ENCODE measurements at regions not wholly inside any gene's neighbourhood (a gene's known extent, or its start where the extent isn't known, plus 50 kb on each side); places are given as distances from the start of the nearest gene placed in this dataset.

DNA sequence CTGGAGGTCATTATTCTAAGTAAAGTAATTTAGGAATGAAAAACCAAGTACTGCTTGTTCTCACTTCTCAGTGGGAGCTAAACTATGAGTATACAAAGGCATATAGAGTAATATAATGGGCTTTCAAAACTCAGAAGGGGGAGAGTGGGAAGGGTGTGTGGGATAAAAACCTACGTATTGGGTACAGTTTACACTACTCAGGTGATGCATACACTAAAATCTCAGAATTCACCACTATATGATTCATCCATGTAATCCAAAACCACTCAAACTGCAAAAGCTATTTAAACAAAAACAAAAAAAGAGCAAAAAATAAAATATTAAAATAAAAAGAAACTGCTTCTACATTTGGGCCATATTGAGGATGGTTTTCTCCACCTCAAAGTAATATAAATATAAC, 623.3 kb downstream of the NSUN3 start:
- no peak for DNase-seq (ENCODE audit: low spot score)
- no peak for FAIRE-seq

DNA sequence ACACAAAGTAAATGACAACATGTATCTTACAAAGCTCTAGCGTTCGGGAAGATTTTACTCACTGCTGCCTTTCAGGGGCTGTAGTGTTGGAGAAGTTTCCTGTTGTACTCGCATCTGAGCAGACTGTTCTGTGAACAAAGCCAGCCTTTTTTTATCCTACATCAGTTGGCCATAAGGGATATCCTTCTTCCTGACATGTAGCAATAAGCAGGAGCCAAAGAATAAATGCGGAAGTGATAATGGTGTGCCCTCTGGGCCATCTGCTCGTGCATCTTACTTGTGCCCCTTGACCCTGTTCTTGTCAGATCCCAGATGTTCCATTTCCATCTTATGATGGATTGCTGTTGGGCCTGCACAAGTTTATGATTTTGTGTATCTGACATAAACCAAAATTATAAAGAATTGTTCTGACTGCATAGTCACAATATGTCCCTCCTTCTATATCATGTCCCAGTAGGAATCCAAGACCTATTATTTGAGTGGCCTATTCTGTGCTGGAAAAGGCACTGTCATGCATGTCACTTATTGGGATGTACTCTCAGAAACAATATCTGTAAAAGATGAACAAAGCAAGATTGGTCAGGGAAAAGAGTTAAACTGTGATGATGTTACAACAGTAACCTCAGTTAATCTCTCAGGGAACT, 631.3 kb downstream of the NSUN3 start:
- FAIRE-seq (no peak), DNase-seq (ENCODE audit: low spot score) (no peak)

- DNase-seq (ENCODE audit: low spot score), result no peak
- FAIRE-seq, result no peak
Observed at GRCh38 chr3:94694894-94695293, 632.0 kb downstream of the NSUN3 start.

DNA sequence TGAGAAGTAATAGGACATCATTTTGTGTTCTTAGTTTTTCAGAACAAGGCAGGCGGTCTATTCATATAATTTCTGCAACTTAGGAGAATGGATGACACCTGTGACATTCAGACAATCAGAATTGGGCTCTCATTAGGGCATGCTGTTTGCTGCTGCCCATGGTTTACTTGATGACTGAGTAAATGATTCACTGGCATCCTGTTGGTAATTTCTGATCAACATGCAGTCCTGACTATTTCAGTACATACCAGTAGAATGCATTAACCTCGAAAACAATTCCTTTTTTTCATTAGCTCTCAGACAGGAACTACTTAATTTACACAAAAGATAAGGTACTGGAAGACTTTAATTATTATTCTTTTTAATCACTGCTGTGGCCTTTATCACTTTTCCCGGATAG, 641.6 kb downstream of the NSUN3 start:
- FAIRE-seq, result no peak
- DNase-seq (ENCODE audit: low spot score), result no peak

DNA sequence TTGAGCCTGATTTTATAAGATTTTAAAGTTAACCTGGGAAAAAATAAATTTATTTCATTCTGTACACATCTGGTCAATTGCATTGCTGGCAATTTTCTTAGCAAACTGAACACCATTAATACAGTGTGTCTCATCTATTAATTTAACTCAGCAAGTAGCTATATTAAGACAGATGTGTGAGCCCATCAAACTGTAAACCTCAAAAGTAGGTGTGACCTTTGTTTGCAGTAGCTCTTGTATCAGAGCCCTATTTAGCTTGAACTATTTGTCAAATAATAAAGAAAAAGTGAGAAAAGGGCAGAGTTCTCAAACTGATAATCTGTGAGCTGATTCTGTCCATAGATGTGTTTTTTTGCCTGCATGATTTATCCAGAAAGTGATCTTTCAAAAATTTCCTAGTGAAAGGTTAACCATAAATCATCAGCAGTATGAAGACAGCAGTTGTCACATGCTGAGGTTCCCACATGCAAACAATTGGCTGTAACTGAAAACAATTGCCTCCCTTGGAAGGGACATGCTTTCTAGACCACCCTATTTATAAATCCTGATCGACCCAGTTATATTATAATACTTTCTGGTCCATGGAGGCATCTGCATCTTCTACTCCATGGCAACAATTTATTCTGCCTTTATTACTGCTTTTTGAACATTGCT, 646.5 kb downstream of the NSUN3 start:
- FAIRE-seq, result no peak
- no peak for DNase-seq (ENCODE audit: low spot score)

- DNase-seq (ENCODE audit: low spot score) (no peak), FAIRE-seq (no peak)
Observed at GRCh38 chr3:94714194-94714593, 651.3 kb downstream of the NSUN3 start.

- FAIRE-seq (no peak), DNase-seq (ENCODE audit: low spot score) (no peak)
Observed at GRCh38 chr3:94716326-94717018, 653.6 kb downstream of the NSUN3 start.

DNA sequence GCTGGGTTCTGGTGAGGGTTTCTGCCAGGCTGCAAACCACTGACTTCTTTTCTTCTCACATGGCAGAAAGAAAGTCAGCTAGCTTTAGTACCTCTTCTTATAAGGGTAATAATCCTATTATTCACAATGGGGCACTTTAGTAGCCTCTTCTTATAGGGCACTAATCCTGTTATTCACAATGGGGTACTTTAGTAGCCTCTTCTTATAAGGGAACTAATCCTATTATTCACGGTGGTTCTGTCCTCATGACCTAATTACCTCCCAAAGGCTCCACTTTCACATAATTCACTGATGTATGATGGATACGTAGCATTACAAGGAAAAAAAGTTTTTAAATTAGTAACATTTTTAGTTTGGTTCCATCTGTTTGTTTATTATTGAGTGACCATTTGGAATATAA, 671.3 kb downstream of the NSUN3 start:
- no peak for DNase-seq (ENCODE audit: low spot score)

GRCh38 chr3:94735354-94735753, 672.5 kb downstream of the NSUN3 start:
- FAIRE-seq (peak; percentile 32), DNase-seq (ENCODE audit: low spot score) (no peak)

More for the DNA sequence above, 671.3 kb downstream of the NSUN3 start:
- FAIRE-seq, result no peak

DNA sequence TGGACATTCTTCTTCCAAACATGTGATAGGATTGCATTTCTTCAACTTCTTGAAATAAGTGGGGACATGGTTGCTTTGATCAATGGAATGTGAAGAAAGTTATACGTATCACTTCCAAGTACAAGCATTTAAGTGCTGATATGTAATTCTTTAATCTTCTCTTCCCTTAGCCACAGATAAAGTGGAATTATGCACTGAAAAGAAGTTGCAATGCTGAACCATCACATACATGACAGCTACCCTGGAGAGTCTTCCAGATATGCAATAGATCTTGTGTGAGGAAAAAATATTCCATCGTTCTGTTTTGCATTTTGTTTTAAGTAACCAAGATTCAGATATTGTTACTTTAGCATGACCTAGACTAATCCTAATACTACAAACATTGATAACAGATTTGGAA, 674.3 kb downstream of the NSUN3 start:
- DNase-seq (ENCODE audit: low spot score) (no peak), FAIRE-seq (no peak)

DNA sequence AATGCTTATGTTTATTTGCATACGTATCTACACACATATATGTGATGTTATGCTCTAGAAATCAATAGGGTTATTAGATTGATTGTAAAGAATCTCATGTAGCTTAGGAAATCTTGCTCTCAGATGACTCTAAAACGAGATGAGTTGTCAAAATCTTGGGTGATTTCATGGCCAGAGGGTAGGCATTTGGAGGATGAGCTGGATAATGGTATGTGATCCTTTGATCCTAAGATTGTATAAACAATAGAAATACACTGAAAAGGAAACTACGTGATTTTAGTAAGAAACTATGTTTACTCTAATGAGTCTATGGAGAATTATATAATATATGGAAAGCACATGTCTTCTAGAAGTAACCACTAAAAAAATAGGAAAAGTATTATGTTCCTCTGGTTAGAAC, 676.6 kb downstream of the NSUN3 start:
- no peak for FAIRE-seq
- DNase-seq (ENCODE audit: low spot score), result no peak

GRCh38 chr3:94758751-94759150, 695.9 kb downstream of the NSUN3 start:
- FAIRE-seq (no peak), DNase-seq (ENCODE audit: low spot score) (no peak)

GRCh38 chr3:94772402-94772801, 709.5 kb downstream of the NSUN3 start:
- no peak for DNase-seq (ENCODE audit: low spot score)
- no peak for FAIRE-seq

DNA sequence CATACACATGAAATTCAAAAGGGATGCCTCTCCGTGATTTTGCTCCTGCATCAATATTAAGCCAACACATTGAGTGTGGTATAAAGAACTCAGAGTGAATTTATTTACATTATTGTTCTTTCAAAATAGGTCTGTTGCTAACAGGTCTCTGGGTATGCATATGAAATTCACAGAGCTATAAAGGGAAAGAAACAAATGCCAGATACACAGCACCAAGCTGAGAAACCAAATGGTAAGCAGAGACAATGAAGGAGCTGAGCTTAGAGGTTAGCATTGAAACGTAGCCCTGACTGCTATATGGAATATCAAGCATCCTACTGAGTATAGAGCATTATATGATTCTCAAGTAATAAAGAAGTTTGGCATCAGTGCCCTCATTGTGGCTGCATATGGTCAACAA, 712.9 kb downstream of the NSUN3 start:
- FAIRE-seq (no peak), DNase-seq (ENCODE audit: low spot score) (no peak)

- DNase-seq (ENCODE audit: low spot score), result no peak
Observed at GRCh38 chr3:94776401-94776915, 713.6 kb downstream of the NSUN3 start.

DNA sequence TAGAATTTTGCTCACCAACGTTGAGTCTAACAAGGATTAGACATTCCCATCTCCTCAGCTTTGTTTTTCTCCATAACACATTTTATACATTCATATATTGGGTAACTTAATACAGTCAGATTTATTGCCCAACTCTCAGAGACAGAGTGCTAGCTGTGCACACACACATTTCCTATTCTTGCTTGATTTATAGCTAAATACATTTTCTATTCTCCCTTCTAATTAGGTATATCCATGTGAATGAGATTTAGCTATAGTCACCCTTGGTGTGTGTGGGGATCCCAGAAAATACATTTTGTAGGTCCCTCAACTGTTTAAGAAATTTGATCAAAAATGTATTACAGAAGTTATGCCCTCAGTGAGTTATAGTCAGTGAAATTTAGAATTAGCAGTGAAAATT, 715.4 kb downstream of the NSUN3 start:
- DNase-seq (ENCODE audit: low spot score), result no peak
- FAIRE-seq, result no peak

More at GRCh38 chr3:94776401-94776915, 713.6 kb downstream of the NSUN3 start:
- no peak for FAIRE-seq

DNA sequence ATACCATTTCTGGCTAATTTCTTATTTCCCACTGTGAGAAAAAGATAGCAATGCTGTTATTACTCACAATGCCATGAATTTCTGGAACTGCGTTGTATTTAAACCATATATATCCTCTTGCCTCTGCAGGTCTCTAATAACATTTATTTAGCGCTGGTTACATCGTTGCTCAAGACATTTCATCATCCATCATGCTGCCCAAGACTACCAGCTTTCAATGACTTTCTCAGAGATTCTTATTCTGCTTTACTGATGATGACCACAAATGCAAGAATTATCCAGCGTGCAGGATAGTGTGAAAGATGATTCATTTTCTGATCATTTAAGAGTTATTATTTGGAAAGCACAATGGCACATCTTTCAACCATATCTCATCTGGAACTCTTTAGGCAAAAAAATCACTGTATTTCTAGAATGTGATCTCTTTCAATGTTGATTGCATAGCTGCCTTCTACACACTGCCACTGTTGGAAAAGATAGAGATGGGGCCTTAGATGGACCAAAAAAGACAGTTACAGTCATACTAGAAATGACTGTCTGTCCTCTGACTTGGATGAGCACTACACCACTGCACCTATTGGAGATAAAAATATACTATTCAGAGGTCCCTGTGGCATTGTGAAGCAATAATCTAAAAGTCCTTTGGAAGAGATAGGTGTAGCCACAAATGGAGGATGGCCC, 716.1 kb downstream of the NSUN3 start:
- FAIRE-seq, result no peak
- DNase-seq (ENCODE audit: low spot score), result no peak

DNA sequence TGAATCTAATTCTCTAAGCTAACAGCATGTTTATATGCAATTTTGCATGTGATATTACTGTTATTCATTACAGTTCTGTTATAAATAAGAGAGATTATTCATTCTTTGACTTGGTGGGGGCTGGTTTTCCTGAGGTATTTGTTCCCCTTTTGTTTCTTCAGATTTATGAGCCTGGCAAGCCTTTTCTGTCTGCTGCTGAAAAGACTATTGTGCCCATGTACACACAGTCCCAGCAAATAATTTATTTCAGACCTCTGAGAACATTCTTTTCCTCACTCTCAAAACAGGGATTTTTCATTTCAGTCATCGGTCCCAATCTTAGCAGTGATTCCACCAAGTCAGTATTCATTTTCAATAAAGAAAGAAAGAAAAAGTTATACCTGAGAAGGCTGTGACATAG, 716.8 kb downstream of the NSUN3 start:
- DNase-seq (ENCODE audit: low spot score) (no peak), FAIRE-seq (no peak)

DNA sequence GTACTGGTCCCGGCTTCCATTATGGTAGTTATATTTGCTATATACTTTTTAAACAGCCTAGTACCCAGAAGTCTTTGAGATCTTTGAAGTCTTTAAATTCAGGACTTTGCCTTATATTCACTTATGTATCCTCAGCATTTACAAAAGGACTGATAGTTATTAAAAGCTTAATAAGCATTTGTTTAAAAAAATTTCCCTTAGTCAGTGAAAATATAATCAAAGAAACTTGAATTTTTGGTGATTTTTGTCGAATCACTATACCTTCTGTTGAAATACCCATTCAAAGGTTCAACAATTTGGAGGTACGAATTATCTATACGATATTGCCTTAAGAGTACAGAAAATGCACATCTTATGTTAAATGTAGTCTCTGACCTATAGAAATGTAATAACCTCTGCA, 721.4 kb downstream of the NSUN3 start:
- FAIRE-seq (no peak), DNase-seq (ENCODE audit: low spot score) (no peak)

DNA sequence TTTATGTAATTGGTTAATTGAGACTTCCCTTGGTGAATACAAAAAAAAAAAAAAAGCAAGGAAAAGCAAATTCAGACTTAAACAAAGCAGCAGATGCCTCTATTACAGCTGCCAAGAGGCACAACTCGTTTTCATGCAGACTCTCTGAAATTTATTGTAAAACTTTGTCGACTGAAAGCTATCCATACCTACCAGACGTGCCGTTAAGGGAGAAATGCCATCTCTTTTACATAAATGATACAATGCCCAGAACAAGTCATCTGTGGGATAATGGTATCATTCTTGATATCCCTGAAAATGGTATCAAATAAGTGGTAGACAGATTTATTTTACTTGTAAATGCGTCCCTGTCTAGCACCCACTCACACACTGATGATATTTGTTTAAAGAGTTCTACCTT, 724.2 kb downstream of the NSUN3 start:
- FAIRE-seq (no peak), DNase-seq (ENCODE audit: low spot score) (no peak)

DNA sequence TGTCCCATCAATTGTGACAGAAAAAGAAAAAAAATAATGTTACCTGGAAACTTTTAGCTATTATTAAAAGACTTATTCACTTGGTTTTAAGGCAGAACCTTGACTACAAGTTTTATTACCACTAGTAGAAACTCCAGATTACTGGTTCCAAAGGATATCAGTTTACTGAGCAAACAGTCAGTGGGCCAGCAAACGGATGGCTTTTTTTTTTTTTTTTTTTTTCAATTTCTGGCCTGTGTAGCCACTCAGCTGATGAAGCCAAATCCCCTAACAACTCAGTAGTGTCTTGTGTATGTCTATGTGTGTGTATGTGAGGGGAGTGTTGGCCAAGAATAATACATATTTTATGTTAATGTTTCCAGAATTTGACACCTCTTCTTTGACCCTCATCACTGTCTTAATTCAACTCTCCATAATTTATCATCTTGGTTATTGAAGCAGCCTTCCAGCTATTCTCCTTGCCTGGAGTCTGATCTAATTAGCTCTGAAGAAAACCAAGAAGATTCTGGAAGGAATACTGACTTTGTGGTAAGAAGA, 724.9 kb downstream of the NSUN3 start:
- no peak for FAIRE-seq
- no peak for DNase-seq (ENCODE audit: low spot score)

- FAIRE-seq, result no peak
Observed at GRCh38 chr3:94794563-94794962, 731.7 kb downstream of the NSUN3 start.

More at GRCh38 chr3:94794563-94794962, 731.7 kb downstream of the NSUN3 start:
- DNase-seq (ENCODE audit: low spot score), result no peak
